ENCODE measurements at regions not wholly inside any gene's neighbourhood (a gene's known extent, or its start where the extent isn't known, plus 50 kb on each side); places are given as distances from the start of the nearest gene placed in this dataset.

DNA sequence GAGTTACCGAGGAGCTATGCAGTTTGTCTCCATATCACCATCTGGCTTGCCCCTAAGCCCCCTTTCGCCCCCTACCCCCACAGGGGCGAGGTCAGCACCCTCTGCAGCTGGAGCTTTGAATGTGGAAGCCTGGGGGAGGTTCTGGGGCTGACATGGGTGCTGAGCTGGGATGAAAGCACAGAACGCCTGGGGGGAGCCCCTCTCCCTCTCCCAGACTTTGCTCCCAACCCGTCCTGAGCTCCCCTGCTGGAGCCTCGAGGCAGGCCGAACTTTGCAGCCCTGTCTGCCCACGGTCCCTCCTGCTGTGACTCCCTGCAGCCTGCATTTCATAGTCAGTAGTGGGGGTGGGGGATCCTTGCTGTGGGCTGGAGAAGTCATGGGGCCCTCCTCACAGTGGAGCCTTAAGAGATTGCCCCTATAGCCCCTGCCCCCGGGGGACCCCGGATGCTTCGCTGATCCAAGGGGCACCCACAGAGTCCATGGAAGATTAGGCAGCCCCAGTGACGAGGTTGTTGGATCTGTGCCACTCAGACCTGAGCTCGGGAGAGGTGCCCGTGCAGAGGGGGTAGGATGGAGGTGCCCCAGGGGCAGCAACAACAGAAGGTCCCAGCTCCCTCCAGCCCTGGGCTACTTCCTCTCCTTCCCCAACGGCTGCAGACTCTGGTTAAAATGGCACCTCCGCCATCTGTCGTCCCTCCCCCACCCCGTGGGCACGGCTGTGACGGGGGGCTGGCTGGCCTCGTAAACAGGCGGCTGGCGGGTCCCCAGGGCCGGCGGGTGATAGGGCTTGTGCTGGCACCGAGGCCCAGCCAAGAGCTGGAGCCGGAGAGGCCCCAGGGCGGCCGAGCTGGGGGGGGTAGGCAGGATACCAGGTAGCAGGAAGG lies 162.0 kb downstream of the C9orf50 start:
- ChIA-PET POLR2A (ENCODE audit: partially characterized antibody) (interaction anchor here (0.5 to 4.2 kb wide), 17 partner anchors 9 to 327 kb away, joined by 3 to 27 read pairs (median 4); partner anchors contain the start of gene IER5L), CTCF (ENCODE audit: partially characterized antibody) (interaction anchor here (0.5 to 4.8 kb wide), 17 partner anchors 9 to 354 kb away, joined by 3 to 27 read pairs (median 3); no protein-coding TSS in a partner anchor)
- H3K79me1 ChIP-seq (ENCODE audit: low read depth, low read length), result no peaks in the 10 kb centered on the region
- H4K5ac ChIP-seq (ENCODE audit: insufficient read length, low read depth, low read length), result peak overlapping the region; percentile 67
- H2BK12ac ChIP-seq (ENCODE audit: low read depth, low read length), result peak overlapping the region; percentile 99; the same call in 1 of the 2 replicates
- no peak overlapping the region for H2AFZ ChIP-seq (ENCODE audit: low read length)
- peak overlapping the region; percentile 73; the same call in 1 of the 2 replicates for H2BK5ac ChIP-seq (ENCODE audit: low read depth, low read length)
- peaks cover 20% of the 10 kb centered on the region; the same call in 1 of the 2 replicates for H3K23me2 ChIP-seq (ENCODE audit: low read depth, low read length)
- peaks cover 0 to 16% (median 9%) of the 10 kb centered on the region in 4 experiments; a peak in 6 of 7 replicates for H3K27me3 ChIP-seq (replicated peaks in 1 of 4; ENCODE audit: control insufficient read depth in 3 of 4, extremely low read depth in 1 of 4, insufficient read depth in 3 of 4, low read length in 3 of 4)
- peaks cover 3 to 22% (median 19%) of the 10 kb centered on the region in 4 experiments for H3K4me1 ChIP-seq (replicated peaks in 1 of 4; ENCODE audit: control insufficient read depth in 3 of 4, insufficient read depth in 4 of 4, low read length in 3 of 4)
- 39% methylated on average over 24 of the region's 29 CpGs; no CpG with 5 or more reads in 1 of the 2 experiments for WGBS, 2 experiments (ENCODE audit: extremely low coverage in 1 of 2, insufficient coverage in 1 of 2, insufficient read length in 1 of 2, insufficient replicate concordance in 2 of 2, low coverage in 1 of 2, low lambda C conversion rate in 2 of 2, missing lambda C conversion rate in 1 of 2)
- no peaks in the 10 kb centered on the region for H3K36me3 ChIP-seq (ENCODE audit: control insufficient read depth in 2 of 4, insufficient read depth in 4 of 4, low read length in 3 of 4)
- no peak overlapping the region for H3K14ac ChIP-seq (ENCODE audit: insufficient read length)
- peak overlapping the region; percentile 94 for H2BK120ac ChIP-seq (replicated peaks; ENCODE audit: low read depth, low read length)
- peak overlapping the region; percentile 88; the same call in 1 of the 2 replicates for H2BK15ac ChIP-seq (ENCODE audit: low read length)
- H2AK5ac ChIP-seq (ENCODE audit: low read depth, low read length), result peak overlapping the region; percentile 2; the same call in 1 of the 2 replicates
- FAIRE-seq (no peak), DNase-seq (ENCODE audit: low read depth in 1 of 2, low spot score in 2 of 2) (no peak)
- H3K27ac ChIP-seq (ENCODE audit: low read depth, low read length), result no peak overlapping the region
- H3K4me2 ChIP-seq (ENCODE audit: insufficient read depth in 1 of 2, low read depth in 2 of 2, low read length in 2 of 2), result peak overlapping the region; percentile 54 to 62
- H3K23ac ChIP-seq (ENCODE audit: insufficient read length), result no peak overlapping the region
- peaks cover 0 to 4% of the 10 kb centered on the region in 2 experiments for H4K20me1 ChIP-seq (replicated peaks in 1 of 2; ENCODE audit: control insufficient read depth in 1 of 2, insufficient read depth in 2 of 2, low read length in 2 of 2)
- H3K4me3 ChIP-seq (ENCODE audit: extremely low read depth in 1 of 4, insufficient read depth in 2 of 4, low read depth in 3 of 4, low read length in 4 of 4), result peak overlapping the region in 2 of 4 experiments; percentile 32 to 67; a peak in 4 of 8 replicates
- no peaks in the 10 kb centered on the region for H3K9me3 ChIP-seq (ENCODE audit: insufficient read depth in 2 of 2, low read depth in 1 of 2, low read length in 1 of 2)
- H3K18ac ChIP-seq (ENCODE audit: extremely low read depth, low read length), result peak overlapping the region; percentile 95
- no peak overlapping the region for H3K9ac ChIP-seq (replicated peaks in 1 of 4; ENCODE audit: extremely low read depth in 1 of 4, low read depth in 3 of 4, low read length in 3 of 4)
- H4K91ac ChIP-seq (replicated peaks; ENCODE audit: insufficient read length, low read length), result peak overlapping the region; percentile 96
- peak overlapping the region; percentile 83 for H4K8ac ChIP-seq (ENCODE audit: extremely low read depth, insufficient read depth, low read length)
- H3K4ac ChIP-seq (replicated peaks; ENCODE audit: insufficient read length, low read depth, low read length), result peak overlapping the region; percentile 93
- no peaks in the 10 kb centered on the region for H3K79me2 ChIP-seq (ENCODE audit: control insufficient read depth in 1 of 2, insufficient read depth in 2 of 2, low read length in 2 of 2)
- H3K56ac ChIP-seq (replicated peaks; ENCODE audit: insufficient read length, low read depth, low read length), result no peak overlapping the region
- H2BK20ac ChIP-seq (ENCODE audit: low read length), result peak overlapping the region; percentile 86; the same call in 1 of the 2 replicates
- TF ChIP-seq HDAC6 (IDR thresholded peaks at IDR 0.05; ENCODE audit: low read depth, low read length), result no peak
- TF ChIP-seq YY1 (IDR thresholded peaks at IDR 0.05; ENCODE audit: low read depth, low read length), result 0 out of 2 replicates have a peak, but pooled peaks have one; percentile 20
- peak; percentile 53 for TF ChIP-seq CTBP2 (IDR thresholded peaks at IDR 0.05; ENCODE audit: borderline replicate concordance, insufficient read depth, insufficient read length, low read length)
- TF ChIP-seq, protein P1, sequence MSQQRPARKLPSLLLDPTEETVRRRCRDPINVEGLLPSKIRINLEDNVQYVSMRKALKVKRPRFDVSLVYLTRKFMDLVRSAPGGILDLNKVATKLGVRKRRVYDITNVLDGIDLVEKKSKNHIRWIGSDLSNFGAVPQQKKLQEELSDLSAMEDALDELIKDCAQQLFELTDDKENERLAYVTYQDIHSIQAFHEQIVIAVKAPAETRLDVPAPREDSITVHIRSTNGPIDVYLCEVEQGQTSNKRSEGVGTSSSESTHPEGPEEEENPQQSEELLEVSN (IDR thresholded peaks at IDR 0.05), result peak; percentile 65
- TF ChIP-seq, protein P2, sequence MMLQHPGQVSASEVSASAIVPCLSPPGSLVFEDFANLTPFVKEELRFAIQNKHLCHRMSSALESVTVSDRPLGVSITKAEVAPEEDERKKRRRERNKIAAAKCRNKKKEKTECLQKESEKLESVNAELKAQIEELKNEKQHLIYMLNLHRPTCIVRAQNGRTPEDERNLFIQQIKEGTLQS (IDR thresholded peaks at IDR 0.05; ENCODE audit: insufficient read depth, low read depth, low read length), result no peak
- TF ChIP-seq RAD21 (IDR thresholded peaks at IDR 0.05 in 1 of 2, conservative IDR thresholded peaks at IDR 0.05 in 1 of 2; ENCODE audit: low read depth in 2 of 2, low read length in 2 of 2), result no peak; a peak in 1 of 4 replicates
- TF ChIP-seq, protein P3, sequence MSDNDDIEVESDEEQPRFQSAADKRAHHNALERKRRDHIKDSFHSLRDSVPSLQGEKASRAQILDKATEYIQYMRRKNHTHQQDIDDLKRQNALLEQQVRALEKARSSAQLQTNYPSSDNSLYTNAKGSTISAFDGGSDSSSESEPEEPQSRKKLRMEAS (IDR thresholded peaks at IDR 0.05), result 0 out of 2 replicates have a peak, but pooled peaks have one; percentile 31
- TF ChIP-seq CBX8 (IDR thresholded peaks at IDR 0.05; ENCODE audit: borderline replicate concordance, low read depth, low read length), result no peak
